GM18502 (cell line): ENCODE measurements at regions not wholly inside any gene's neighbourhood (a gene's known extent, or its start where the extent isn't known, plus 50 kb on each side); places are given as distances from the start of the nearest gene placed in this dataset.

Experiments
- ATAC-seq: cut with Tn5 transposase; IDR thresholded peaks from one replicate; pipeline ENCODE4 v1.9.1; 2021; ENCODE audit warnings: mild to moderate bottlenecking; ENCODE audit not compliant: unreplicated experiment, poor library complexity

DNA sequence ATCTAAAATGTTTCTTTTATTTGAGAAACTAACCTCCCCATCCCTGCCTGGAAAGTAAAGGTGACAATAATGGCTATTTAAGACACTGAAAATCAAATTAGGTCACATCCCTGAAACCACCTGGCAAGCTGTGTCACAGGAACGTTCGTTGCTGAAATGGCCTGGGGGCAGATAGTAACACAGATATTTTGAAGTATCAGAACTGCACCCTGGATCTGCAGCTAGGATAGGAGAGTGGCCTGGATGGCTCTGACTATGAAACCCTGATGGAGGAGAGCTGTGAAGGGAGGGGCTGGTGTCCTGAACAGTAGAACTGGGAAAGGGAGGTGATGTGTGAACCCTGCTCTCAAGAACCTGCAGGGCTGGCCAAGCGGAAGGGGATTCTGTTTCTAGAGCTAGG, 648.3 kb upstream of the CFAP20DC start:
- ATAC-seq: no peak

GRCh38 chr3:59696783-59697182, 647.0 kb upstream of the CFAP20DC start:
- ATAC-seq: no peak

DNA sequence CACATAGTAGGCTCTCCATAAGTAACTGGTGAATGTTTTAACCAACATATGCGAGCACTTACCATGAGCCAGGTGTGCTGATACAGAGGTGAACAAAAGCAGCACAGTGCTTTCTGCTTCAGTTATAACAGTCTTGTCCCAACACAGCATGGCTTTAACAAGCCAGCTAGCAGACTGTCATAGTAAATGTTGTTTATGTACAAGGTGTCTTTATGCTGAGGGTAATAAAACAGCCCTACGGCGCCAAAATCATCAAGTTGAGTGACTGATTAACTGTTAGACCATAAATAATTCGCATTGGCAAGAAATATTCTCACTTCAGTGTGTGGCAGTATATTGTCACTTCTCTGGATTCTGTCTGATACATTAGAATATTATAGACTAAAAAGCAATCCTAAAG, 646.0 kb upstream of the CFAP20DC start:
- ATAC-seq: no peak

- no peak for ATAC-seq
These were observed 642.3 kb upstream of the CFAP20DC start for GRCh38 chr3:59692117-59692516.

- no peak for ATAC-seq
These were observed 641.1 kb upstream of the CFAP20DC start for GRCh38 chr3:59690886-59691285.

DNA sequence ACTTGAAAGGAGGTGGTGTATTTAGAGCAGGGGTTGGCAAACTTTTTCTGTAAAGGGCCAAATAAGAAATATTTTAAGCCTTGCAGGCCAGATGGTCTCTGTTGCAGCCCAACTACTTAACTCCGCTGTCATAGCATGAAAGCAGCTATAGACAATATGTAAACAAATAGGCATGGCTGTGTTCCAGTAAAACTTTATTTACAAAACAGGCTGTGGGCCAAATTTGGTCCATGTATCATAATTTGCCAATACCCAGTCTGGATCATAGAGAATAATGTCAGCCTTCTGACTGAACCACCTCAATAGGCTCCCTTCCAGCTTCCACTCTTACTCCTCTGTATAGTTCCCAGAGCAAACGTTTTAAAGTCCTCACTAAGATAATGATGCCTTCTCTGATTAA, 638.8 kb upstream of the CFAP20DC start:
- no peak for ATAC-seq

- no peak for ATAC-seq
These were observed 635.6 kb upstream of the CFAP20DC start for GRCh38 chr3:59685432-59685831.

- no peak for ATAC-seq
These were observed 634.9 kb upstream of the CFAP20DC start for GRCh38 chr3:59684766-59685165.

DNA sequence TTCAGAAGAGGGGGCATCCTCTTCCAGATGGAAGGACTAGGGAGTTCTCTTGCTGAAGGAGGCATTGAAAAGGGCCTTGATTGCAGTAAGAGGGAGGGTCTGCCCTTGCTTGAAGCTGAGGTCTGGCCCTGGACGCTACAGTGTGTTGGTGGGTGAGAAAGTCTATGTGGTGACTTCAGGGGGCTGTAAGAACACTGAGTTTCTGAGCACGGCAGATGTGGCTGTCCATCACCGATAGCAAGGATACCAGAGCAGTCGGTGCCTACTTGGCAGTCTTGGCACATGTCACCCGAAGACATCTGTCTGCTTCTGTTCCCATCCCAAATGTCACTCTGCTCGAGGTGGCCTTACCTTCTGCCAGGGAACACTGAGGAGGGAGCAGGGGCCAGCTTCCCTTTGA, 631.1 kb upstream of the CFAP20DC start:
- ATAC-seq: no peak

- no peak for ATAC-seq
These were observed 628.2 kb upstream of the CFAP20DC start for GRCh38 chr3:59677747-59678702.

GRCh38 chr3:59675495-59675894, 625.7 kb upstream of the CFAP20DC start:
- ATAC-seq: no peak

- ATAC-seq: no peak
These were observed 613.4 kb upstream of the CFAP20DC start for GRCh38 chr3:59663076-59663850.

DNA sequence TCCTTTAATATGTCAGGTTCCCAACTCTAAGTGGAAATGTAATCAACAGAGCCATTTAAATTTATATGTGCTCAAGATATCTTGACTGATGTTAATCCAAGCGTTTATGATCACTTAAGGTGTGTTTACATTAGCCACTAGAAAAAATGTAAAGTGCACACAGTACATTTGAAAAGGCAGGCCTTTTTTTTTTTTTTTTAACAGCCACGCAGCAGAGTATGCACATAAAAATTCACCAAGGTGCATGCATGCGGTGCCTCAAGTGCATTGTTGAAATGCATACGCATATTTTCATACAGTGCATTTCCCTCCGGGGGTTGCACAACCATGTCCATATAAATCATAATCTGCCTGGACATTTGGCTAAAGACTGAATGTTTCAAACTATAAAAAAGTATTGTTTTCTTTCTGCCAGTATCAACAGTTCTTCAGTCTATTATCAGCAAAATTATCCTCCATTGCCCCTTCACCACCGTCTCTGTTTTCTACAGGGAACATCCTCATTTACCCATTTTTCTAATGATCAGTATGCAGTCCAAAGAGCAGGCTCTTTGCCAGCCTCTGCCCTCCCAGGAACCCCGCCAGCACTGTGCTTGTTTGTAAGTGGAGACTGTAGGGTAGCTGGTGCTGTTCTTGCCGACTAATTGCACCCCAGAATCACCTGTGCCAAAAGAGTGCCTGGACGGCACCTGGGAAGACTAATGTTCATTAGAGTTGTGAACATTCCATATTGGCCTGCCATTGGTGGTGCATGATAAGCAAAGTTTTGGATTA, 611.2 kb upstream of the CFAP20DC start:
- ATAC-seq: no peak

DNA sequence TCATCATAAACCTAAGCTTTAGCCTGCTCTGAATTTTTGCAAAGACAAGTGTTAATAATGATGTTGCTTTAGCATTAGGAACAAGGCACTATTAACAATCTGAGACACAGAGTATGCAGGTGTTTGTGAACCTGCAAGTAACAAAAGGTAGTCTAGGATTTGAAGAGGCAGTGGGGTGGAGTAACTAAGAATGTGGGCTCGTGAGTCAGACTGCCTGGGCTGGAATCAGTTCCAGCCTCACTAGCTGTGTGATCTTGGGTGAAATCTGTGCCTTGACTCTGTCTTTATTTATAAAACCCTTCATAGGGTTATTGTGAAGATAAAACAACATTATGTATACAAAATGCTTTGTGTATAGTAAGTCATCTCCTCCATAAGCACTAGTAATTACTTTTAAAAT, 610.6 kb upstream of the CFAP20DC start:
- ATAC-seq: no peak

- ATAC-seq: no peak
These were observed 609.9 kb upstream of the CFAP20DC start for GRCh38 chr3:59659755-59660154.

DNA sequence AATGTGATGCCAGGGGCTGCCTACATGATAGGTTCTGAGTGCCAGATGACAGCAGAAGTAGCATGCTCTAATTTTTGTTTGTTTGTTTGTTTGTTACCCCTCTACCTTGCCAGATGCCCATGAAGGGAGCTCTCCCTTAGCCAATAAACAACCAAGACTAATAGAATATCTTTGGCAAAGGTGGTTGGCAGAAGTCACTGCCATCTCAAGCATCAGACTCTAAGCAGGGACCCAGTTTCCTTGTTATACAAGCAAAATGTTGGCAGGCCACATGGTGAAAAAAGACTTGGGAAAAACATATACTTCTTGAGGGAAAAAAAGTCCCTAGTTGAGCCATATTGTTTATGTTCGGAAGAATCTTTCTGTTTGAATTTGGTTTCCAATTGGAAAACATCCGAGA, 609.0 kb upstream of the CFAP20DC start:
- ATAC-seq: no peak

GRCh38 chr3:59658274-59658673, 608.4 kb upstream of the CFAP20DC start:
- no peak for ATAC-seq

DNA sequence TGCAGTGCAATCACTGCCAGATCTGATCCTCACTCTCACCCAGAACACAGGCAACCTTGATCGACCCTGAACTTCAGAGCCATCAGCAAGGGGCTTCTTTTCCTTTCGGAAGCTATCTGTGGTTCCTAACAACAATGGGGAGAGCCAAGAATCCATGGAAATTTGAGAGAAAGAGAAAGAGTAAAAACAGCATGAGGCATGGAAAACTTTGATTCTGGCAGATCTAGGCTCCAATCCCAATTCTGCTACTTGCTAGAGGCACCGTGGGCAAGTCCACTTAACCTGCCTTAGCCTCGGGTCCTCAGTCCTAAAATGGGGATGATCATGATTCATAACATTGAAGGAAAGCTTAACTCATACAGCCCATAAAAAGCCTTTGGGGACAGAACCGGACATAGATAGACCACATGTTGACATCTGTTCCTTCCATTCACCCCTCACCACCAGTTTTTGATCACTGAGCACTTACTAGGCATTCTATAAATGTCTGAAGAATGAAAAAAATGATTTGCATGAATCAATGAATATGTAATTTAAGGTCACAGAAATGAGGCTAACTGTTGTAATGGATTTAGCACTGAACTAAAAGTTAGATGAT, 605.7 kb upstream of the CFAP20DC start:
- no peak for ATAC-seq

GRCh38 chr3:59654480-59655417, 604.9 kb upstream of the CFAP20DC start:
- no peak for ATAC-seq
